GM18861 (cell line): ENCODE measurements at regions not wholly inside any gene's neighbourhood (a gene's known extent, or its start where the extent isn't known, plus 50 kb on each side); places are given as distances from the start of the nearest gene placed in this dataset.

ENCODE experiments used
- ATAC-seq: cut with Tn5 transposase; IDR thresholded peaks from one replicate; pipeline ENCODE4 v1.9.1; 2021; ENCODE audit not compliant: unreplicated experiment

DNA sequence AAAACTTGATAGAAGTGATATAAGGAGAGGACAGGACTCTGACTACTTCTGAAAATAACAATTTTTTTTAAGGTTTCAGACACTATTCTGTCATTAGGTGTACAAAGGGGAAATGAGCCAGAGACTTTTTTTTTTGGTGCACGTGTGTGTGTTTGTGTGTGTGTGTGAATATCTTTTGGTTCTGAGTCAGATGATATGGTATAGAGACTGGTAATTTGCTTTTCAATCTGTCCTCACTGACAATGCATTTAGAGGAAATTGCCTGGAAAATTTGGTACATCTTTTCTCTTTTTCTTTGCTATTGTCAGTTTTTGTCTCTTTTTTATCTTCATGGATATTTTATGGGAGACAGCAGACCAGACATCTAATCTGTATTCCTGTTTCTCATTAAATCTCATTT lies 59.3 kb downstream of the DDIT4L start:
- ATAC-seq, result no peak

DNA sequence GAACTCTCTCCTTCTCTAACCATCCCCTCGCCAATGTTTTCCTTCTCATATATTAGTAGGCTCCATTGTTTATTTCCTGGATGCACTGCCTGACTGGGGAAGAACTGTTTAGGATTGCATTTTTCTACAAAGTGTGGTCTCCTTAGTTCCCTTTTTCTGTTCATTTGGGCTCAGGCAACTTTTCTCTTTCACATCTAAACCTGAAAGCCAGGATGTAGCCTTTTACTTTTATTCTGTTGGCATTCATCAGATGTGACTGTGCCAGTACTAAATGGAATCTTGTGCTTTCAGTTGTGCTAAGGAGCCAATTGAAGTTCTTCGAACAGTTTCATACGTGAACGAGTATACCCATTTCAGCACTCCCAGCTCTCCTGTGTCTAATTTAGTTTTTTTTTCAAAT lies 59.8 kb downstream of the DDIT4L start:
- no peak for ATAC-seq

DNA sequence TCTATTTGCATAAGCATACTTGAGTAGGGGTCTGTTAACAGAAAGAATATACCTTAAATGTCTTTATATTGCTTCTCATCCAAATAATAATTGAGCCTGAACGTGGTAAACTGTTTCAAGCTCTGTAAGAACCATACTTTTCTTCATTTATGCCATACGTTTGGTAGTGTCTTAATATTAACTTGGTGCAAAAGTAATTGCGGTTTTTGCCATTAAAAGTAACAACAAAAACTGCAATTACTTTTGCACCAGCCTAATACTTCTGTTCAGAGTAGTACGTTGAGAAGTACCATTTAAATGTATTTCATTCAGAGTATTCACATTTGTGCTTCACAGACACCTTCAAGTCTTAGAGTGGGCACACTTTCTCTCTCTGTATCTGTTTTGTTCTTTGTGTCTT lies 60.5 kb downstream of the DDIT4L start:
- ATAC-seq, result no peak

DNA sequence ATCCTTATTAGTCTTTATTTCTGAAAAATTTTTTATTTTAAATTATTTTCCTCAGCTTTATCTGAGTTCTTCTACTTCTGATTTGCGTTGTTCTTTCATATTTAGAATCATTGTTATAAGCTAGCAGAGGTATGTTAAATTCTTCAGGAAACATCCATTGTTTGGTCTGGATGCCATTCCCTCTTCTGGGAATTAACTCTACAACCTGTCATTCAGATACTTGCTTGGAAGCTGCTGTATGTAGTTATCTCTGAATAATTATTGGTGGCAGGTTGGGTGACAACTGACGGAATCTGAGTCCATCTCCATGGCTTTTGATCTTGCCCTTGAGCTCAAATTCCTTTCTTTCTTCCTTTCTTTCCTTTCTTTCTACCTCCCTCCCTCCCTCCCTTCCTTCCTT lies 61.9 kb downstream of the DDIT4L start:
- ATAC-seq, result no peak

DNA sequence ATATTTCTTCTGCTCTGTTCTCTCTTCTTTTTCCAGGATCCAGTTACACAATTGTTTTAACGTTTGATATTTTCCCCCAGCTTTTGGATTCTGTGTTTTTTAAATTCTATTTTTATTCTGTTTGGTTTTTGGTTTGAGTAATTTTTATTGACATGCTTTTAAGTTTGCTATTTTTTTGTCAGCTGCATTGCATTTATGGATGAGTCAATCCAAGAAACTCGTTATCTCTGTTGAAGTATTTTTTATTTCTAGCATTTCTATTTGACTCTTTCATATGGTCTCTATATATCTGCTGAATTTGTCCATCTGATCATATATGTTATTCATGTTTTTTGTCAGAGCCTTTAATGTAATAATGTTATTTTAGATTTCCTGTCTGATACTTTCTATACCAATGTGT lies 65.6 kb downstream of the DDIT4L start:
- ATAC-seq, result no peak

DNA sequence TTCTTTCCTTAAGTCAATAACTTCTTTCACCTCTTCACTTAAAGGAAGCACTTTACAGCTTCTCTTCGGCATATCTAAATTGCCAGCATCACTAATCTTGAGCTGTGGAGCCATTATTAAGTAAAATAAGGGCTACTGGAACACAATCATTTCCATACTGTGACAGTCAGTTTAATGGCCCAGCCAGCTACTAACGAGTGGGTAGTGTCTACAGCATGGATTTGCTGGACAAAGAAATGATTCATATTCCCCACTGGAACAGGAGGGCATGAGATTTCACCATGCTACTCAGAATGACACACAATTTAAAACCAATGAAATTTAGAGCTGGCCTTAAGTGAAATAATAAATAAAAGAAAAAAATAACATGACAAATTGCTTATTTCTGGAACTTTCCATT lies 72.1 kb downstream of the DDIT4L start:
- ATAC-seq, result no peak

DNA sequence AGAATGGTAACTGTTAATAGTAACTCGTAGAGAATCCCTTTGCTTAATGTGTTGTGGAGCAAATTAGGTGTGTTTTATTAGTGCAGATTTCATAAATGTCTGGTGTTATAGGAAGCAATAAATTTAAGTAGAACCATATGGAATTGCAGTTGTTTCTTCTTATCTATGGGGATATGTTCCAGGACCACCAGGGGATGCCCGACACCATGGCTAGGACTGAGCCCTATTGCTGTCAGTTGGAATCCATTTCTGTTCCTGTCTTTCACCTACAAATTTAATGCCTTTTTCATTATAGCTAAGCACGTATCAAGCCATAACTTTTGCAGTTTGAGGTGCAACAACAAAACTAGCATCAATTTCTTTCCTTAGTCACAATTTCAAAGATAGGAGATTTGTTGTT lies 72.5 kb downstream of the DDIT4L start:
- no peak for ATAC-seq

DNA sequence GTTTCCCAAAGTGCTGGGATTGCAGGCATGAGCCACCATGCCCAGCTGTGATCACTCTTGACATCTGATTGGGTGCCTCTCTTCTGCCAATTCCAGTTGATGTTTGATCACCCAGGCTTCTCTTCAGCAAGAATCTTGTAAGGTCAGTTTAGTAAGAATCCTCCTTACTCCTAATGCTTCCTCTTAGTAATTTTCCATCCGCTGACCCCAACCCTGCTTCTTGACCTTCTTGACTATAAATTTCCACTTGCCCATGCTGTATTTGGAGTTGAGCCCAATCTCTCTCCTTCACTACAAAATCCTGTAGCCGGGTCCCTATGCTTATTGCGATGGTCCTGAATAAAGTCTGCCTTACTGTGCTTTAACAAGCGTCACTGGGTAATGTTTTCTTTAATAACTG lies 75.4 kb downstream of the DDIT4L start:
- no peak for ATAC-seq

DNA sequence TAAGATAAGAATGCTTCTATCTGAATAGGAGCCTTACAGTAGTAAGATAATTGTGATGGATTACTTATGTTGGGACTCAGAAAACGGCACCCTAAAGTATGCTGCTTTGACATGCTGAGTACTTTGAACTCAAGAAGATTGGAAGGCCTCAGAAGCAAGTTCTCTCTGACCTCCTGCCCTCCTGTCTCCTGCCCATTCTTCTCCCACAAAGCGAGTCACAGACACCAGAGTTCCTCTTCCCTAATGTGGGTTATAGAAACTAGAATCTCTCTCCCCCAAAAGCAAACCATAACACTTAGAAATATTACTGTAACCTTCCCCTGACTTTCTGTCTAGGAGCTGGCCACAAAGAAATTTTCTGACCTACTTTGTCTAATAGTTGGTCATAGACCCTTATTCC lies 76.5 kb downstream of the DDIT4L start:
- no peak for ATAC-seq

DNA sequence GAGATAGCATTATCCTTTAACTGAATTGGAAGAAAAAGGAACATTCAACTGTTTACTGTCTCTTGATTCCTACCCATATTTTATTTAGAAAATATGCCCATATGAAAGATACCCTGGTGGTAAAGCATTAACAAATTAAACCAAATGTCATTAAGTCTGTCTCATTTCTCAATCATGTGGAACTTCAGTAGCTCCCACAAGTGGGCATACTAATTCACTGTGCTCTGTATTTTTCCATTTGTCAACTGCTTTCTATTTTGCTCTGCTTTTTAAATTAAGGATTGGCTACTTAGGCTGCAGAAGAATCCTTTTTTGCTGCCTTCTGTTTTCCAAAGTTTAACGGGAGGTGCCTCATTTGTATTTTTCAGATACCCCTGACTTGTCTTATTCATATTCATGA lies 77.2 kb downstream of the DDIT4L start:
- no peak for ATAC-seq

DNA sequence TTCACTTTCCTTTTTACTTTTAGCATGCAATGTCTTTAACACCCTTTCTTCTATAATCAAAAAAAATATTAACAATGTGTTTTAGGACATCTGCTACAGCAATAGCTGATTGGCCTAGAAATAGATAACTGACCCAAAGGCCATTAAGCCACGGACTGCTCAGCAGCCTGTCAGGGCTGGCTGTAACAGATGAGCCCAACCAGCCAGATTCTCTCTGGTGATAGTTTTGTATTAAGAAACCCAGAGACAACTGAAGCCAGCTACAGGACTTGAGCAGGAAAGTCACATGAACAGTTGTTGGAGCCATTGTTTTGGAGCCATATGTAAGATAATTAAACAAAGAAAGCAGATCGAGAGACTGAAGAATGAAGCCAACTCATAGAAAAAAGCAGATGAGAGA lies 80.3 kb downstream of the DDIT4L start:
- no peak for ATAC-seq

DNA sequence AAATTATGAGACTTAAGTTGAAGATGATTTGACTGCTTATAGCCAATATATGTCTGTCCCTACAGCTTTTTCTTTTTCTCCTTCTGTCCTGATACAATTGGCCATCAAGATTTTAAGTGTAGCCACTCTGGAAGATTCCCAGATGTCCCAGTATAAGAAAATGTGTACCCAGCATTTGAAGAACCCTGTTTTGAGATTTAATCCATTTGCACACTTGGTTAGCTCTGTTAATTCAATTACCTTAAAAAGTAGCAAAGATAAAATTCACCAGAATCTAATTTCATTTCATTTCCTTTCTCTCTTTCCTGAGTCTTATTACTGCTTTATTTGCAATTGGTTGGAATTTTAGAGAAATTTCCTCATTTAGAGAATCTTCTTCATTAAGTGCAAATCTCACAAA lies 81.4 kb downstream of the DDIT4L start:
- ATAC-seq, result no peak

DNA sequence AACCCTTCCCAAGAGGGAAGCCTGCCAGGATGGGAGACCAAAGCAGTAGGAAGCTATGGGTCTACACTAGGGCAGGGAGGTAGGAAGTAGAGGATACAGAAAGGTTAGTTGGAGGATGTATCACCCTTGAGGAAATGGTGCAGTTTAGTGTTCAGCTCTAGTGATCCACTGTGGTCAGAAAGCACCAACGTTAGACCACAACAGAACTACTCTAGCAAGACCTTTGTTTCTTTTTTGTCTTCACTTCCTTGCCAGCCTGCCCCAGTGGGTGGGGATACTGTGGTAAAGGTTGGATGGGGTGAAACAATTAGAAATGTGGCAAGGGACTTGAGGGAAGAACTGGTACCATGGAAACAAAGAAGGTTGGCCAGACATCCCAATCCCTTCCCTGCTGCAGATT lies 83.3 kb downstream of the DDIT4L start:
- ATAC-seq, result peak; percentile 100

DNA sequence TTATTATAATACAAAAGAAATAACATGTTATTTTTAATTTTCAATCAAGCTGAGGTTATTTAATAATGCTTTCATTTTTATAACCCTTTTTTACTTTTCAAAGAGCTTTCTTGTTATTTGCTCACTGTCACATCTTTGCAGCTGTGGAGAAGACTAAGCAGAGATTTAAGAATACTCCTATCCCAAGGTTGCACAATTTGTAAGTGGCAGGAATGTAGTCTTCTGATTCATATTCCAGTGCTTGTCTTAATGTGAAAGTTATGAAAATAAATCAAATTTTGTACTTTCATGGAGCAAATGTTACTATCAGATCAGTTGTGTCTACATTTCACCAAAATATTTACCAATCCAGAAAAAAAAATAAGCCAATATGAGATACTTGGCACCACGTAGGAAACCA lies 86.6 kb downstream of the DDIT4L start:
- ATAC-seq, result no peak

DNA sequence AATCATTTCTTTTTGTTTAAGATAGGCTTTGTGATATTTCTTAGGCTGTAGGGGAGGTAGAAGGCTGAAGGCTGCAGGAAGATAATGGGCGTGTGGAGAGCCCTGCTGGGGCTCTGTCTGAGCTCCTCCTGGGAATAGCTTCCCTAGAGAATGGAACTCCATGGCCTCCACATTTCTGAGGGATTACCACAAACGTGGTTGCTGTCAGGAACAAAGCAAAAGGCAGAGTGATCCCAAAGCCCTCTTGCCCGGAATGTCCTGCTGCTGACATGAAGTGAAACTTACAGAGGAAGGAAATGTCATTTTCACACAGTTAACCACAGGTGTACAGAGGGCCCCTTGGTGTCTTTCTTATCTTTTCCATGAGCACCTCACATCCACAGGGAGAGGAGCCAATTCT lies 89.3 kb downstream of the DDIT4L start:
- peak; percentile 36 for ATAC-seq

DNA sequence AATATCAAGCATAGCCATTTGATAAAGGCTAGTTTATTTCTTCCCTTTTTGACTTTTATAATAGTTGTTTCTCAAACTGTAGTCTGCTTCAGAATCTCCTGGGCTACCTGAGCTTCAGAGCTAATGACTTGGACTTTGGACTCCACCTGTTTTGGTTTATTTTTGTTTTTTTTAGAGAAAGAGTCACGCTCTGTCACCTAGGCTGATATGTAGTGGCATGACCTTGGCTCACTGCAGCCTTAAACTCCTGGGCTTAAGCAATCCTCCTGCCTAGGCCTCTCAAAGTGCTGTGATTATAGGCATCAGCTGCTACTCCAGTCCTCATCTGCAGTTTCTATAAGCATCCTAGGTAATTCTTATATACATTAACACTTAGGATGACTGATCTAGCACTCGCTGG lies 90.5 kb downstream of the DDIT4L start:
- ATAC-seq, result no peak

DNA sequence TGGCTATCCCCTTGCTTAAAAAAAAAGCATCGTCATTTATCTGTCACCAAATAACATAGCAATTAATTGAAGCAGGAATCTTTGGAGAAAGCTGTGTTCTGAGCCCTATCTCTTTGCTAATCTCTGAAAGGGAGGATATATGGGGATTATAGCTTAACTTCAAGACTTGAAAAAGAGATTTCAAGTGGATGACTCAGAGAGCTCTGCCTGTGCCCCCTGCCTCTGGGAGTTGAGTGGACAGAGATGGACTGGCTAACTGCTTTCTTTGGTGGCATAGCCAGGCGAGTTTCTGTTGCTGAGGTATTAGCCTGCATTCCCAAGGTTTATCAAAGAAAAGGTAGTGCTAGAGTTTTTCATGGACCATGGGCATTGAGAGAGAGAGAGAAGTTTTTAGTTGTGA lies 91.6 kb downstream of the DDIT4L start:
- no peak for ATAC-seq

DNA sequence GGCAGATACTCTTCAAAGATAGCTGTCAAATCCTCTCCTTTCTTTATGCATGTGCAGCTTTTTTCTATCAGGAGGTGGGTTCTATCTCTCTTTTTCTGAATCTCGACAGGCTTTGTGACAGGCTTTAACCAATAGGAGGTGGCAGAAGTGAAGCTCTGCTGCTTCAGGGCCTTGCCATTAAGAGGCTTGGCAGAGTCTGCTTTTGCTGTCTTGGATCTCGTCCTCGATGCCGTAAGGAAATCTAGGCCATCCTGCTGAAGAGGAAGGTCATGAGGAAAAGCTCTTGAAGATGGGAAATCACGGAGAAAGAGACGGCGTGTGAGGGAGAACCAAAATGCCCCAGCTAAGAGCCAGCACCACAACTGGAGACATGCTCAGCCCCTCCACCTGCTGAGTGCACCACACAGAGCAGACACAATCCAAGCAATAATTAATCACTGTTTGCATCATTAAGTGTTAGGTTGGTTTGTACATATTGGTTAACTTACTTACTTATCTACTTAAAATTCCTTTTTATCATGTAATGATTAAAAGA lies 92.2 kb downstream of the DDIT4L start:
- no peak for ATAC-seq

DNA sequence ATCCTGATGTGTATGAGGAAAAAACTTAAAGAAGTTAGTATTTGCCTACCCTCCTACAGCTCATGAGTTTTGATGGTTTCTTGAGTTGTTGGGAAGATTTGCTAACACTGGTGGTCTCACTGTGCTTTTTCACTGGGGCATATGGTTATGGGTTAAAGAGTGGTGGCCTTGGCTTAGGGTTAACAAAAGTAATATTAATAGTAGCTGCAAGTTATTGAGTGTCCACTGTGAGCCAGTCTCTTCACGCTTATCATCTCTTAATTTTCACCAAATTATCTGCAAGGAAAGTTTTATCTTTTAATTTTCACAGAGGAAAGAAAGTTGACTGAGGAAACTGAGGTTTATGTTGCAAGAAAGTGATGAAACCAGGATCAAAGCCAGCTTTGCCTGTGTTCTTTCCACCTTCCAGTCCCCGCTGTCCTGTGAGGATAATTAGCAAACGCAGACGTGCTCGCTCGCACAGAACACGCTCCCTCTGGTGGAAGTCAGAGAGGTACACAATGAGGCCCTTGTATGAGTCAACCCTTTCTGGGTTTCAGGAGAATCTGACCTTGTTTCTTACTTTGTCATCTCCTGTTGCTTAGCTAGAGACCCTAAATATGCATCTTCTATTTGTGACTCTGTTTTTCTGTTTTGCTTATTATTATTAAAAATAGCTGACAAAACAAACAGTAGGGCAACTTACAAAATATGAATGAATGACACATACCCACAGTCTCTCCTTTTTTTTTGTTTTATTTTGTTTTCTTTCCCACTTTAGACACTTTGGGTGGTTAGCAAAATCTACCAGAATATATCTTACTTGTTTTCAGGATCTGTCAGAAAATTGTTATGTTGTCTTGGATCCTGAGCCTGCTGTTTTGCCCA lies 94.3 kb downstream of the DDIT4L start:
- ATAC-seq, result peak; percentile 90

DNA sequence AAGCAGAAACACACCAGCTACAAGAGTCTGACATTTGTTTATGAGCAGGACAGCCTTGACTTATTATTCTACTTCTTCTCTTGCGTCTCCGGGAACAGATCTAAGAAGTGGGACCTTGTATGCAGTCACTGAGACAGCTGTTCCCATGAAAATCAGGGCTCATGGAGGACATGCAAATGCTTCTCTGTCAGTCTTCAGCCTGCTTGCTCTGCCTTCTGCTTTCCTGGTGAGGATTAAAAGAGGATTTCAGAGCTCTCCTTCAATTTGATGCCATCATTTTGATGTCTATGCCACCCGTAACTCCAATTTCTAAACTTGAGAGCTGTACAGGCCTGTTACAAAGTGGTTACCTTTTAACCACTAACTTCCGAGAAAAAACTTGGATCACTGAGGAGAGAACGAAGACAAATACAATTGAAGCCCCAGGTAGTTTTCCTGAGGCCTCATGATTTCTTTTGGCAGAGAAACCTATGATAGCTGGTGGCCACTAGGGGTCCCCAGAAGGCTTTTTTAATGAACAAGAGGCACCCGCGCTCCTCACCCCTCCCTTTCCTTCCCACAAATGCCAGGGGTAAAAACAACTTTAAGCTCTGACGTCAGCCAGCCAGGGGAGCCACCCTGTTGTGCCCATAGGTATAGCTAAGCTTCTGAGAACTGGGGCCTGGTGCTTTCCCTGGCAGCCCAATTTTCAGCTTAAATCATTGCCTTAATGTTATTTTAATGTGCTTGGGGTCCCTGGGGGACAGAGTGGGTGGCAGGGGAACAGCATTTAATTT lies 97.0 kb downstream of the DDIT4L start:
- peak; percentile 76 for ATAC-seq

DNA sequence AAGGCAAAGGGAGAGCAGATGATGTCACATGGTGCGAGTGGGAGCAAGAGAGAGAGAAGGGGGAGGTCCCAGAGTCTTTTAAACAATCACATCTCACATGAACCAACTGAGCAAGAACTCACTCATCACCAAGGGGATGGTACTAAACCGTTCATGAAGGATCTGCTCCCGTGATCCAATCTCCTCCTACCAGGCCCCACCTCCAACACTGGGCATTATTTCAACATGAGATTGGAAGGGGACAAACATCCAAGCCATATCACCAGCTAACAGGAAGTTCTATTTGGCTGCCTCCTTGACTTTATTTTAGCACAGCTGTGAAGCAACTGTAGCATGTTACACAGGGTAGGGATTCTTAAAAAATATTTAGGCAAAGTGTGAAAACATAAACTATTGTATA lies 102.5 kb downstream of the DDIT4L start:
- no peak for ATAC-seq

DNA sequence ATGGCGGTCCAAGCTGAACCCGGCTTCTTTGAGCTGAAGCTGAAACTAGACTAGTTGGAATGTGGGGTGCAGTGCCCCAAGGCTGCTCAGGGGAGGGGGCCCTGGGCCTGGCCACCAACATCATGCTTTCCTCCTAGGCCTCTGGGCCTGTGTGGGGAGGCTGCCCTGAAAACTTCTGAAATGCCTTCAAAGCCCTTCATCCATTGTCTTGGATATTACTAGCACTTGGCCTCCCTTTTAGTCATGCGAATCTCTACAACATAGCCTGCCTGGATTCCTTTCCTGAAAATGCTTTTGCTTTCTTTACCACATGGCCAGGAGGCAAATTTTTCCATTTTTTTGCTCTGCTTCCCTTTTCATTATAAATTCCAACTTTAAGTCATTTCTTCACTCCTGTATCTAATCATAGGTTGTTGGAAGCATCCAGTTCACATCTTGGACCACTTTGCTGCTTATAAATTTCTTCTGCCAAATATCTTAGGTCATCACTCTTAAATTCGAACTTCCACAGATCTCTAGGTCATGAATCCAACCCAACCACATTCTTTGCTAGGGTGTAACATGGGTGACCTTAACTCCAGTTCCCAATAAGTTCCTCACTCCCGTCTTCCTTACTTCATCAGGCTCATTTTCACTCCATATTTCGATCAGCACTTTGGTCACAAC lies 103.4 kb downstream of the DDIT4L start:
- no peak for ATAC-seq
